Cardiac muscle cell (in vitro differentiated cells and primary cell): ENCODE measurements at regions not wholly inside any gene's neighbourhood (a gene's known extent, or its start where the extent isn't known, plus 50 kb on each side); places are given as distances from the start of the nearest gene placed in this dataset.
"Not testable (repeated sequence)": the region's sequence is repeated elsewhere in the genome, so short reads cannot be mapped to it uniquely, and the experiment has no call there.

Experiments used
- DNase-seq, 2 donors: peaks; one replicate each; pipeline versions ENCODE4 v3.0.0 to v3.0.0-alpha.2; 2010 to 2017; ENCODE audit warnings: low read depth in 1 of 2, low spot score in 1 of 2
- H3K27ac ChIP-seq: fragments of 200-600 bp; sonication (generic); 2 replicates; pipeline ENCODE4 v1.5.1; 2016
- H3K27me3 ChIP-seq: fragments of 200-600 bp; sonication (generic); 2 replicates; pipeline ENCODE4 v1.6.0; 2016; ENCODE audit warnings: control low read depth
- H3K36me3 ChIP-seq: fragments of 200-600 bp; sonication (generic); 2 replicates; pipeline ENCODE4 v1.5.1; 2016; ENCODE audit warnings: control low read depth
- H3K4me1 ChIP-seq: fragments of 200-600 bp; sonication (generic); 2 replicates; pipeline ENCODE4 v1.8.1; 2017; ENCODE audit warnings: low read depth, mild to moderate bottlenecking, mixed run types
- H3K4me3 ChIP-seq: fragments of 200-600 bp; sonication (generic); 2 replicates; pipeline ENCODE4 v1.5.1; 2016; ENCODE audit warnings: mild to moderate bottlenecking
- H3K9me3 ChIP-seq: fragments of 200-600 bp; sonication (generic); 2 replicates; pipeline ENCODE4 v1.5.1; 2017; ENCODE audit warnings: low read depth, mild to moderate bottlenecking, control low read depth
- CTCF ChIP-seq: IDR thresholded peaks from 2 replicates; pipeline ENCODE4 v1.5.1; 2012; ENCODE audit warnings: low read depth, mild to moderate bottlenecking, low read length

GRCh38 chr5:97297704-97298091 lies 114.7 kb upstream of the RIOK2 start:
- Histone ChIP-seq H3K36me3 (no peaks in the 10 kb centered on the region), H3K4me3 (no peak overlapping the region), H3K27me3 (no peaks in the 10 kb centered on the region), H3K9me3 (no peaks in the 10 kb centered on the region), H3K4me1 (no peaks in the 10 kb centered on the region), H3K27ac (no peak overlapping the region)
- no peak for DNase-seq
- no peak for TF ChIP-seq CTCF

GRCh38 chr5:97301181-97301580 lies 118.1 kb upstream of the RIOK2 start:
- H3K4me3 ChIP-seq, H3K27ac ChIP-seq, H3K36me3 ChIP-seq, H3K9me3 ChIP-seq, DNase-seq, H3K27me3 ChIP-seq, H3K4me1 ChIP-seq: not testable (repeated sequence)

GRCh38 chr5:97338729-97339128 lies 155.7 kb upstream of the RIOK2 start:
- H3K36me3 ChIP-seq, result no peaks in the 10 kb centered on the region
- DNase-seq, result no peak
- TF ChIP-seq CTCF, result no peak
- no peaks in the 10 kb centered on the region for H3K27me3 ChIP-seq
- no peak overlapping the region for H3K4me3 ChIP-seq
- H3K4me1 ChIP-seq, result no peaks in the 10 kb centered on the region
- H3K9me3 ChIP-seq, result no peaks in the 10 kb centered on the region
- H3K27ac ChIP-seq, result no peak overlapping the region

GRCh38 chr5:97355775-97356174 lies 172.7 kb upstream of the RIOK2 start:
- no peak for DNase-seq
- no peak for TF ChIP-seq CTCF
- Histone ChIP-seq H3K4me1 (no peaks in the 10 kb centered on the region), H3K4me3 (no peak overlapping the region), H3K27me3 (no peaks in the 10 kb centered on the region), H3K27ac (no peak overlapping the region), H3K9me3 (no peaks in the 10 kb centered on the region), H3K36me3 (no peaks in the 10 kb centered on the region)

GRCh38 chr5:97363577-97363976 lies 180.5 kb upstream of the RIOK2 start:
- Histone ChIP-seq H3K4me1 (no peaks in the 10 kb centered on the region), H3K27me3 (no peaks in the 10 kb centered on the region), H3K27ac (no peak overlapping the region), H3K9me3 (no peaks in the 10 kb centered on the region), H3K36me3 (no peaks in the 10 kb centered on the region), H3K4me3 (no peak overlapping the region)
- no peak for DNase-seq
- TF ChIP-seq CTCF, result no peak

GRCh38 chr5:97364731-97365130 lies 181.7 kb upstream of the RIOK2 start:
- H3K27ac ChIP-seq, result no peak overlapping the region
- no peaks in the 10 kb centered on the region for H3K9me3 ChIP-seq
- no peaks in the 10 kb centered on the region for H3K27me3 ChIP-seq
- TF ChIP-seq CTCF, result no peak
- DNase-seq, result no peak
- no peaks in the 10 kb centered on the region for H3K36me3 ChIP-seq
- H3K4me3 ChIP-seq, result no peak overlapping the region
- H3K4me1 ChIP-seq, result no peaks in the 10 kb centered on the region
